Bone marrow (tissue), 2 donors: ENCODE measurements at regions not wholly inside any gene's neighbourhood (a gene's known extent, or its start where the extent isn't known, plus 50 kb on each side); places are given as distances from the start of the nearest gene placed in this dataset.
A peak's percentile ranks its signal among the peaks of the same experiment; 100 is the strongest.

Experiments used
- DNase-seq, 2 donors: peaks; one replicate each; lab custom pipeline; 2025; lab: John Stamatoyannopoulos, UW

DNA sequence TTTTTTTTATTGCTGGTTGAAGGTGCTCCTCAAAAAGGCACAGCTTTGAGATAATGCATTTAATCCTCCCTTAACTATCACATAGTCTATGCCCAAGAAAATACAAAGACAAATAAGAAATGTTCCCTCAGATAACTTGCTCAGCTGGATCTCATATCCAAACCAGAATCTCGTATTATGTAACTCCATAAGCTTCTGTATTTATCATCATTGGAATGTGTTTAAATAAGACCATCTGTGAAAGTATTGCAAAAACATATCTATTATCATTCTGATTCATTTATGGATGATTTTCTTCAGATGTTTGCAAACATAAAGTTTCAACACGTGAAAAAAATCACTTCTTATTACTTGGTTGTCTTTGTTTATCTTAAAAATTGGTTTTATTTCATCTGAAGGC lies 190.9 kb downstream of the IRS2 start:
- DNase-seq = no peak

GRCh38 chr13:109593230-109593629 lies 193.2 kb downstream of the IRS2 start:
- DNase-seq = no peak

- DNase-seq = no peak
These were observed 193.6 kb downstream of the IRS2 start for GRCh38 chr13:109592770-109593169.

GRCh38 chr13:109587689-109588088 lies 198.7 kb downstream of the IRS2 start:
- no peak for DNase-seq

DNA sequence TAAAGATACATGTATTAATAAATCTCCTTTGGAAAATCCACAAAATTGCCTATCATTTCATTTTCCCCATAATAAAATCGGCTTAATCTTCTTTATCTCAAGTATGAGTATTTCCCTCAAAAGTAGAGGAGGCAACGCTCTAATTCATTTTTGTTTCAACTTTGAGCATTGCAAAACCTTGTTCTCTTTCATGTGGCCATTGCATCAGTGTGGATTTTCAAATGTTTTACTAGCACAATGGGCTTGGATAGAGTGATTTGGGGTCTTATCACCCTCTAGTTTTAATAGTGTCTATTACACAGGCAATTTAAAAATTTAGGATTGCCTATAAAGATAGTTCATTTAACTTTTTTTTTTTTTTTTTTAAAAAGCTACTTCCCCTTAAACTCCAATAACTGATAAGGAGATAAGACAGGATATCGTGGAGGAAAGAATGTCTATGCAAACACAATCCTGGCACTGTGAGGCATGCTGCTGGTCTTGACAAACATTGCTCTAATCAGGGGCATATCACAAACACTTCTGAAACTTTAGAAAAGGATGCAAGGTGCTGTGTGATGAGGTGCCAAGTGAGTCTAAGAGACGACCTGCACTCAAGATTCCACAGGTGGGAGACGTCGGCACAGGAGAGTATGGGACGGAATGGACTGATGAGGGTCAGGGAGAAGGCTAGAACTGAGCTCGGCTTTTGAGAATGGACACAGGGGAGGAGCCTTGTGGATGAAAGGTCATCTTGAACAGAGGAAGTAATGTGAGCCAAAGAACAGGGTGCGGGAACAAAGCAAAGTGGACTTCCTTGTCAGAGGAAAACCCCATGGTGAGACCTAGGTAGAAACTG lies 199.7 kb downstream of the IRS2 start:
- DNase-seq = no peak

GRCh38 chr13:109584844-109585361 lies 201.5 kb downstream of the IRS2 start:
- DNase-seq = no peak

DNA sequence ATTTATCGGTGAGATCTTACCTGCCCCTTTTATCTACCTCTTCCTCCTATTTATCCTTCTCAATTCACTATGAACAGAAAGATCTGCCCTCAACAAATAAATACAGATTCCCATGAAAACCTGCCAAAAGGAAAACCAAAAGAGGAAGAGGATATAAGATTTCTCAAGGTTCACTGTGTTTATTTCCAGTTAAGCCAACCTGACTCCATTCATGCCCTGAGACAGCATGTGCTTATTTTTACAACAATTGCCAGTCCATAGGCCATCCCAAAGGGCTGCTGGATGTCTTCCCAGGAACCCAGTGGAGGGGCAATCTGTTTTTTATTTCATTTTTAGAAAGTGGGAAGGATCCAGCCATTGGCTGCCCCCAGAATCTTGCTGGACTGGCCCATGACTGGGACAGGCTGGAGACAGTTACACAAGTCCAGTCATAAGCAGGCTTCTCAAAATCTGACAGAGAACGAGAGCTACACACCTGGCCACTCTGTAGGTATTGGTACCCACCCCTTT lies 209.1 kb downstream of the IRS2 start:
- no peak for DNase-seq

GRCh38 chr13:109576331-109576813 lies 210.0 kb downstream of the IRS2 start:
- no peak for DNase-seq

- no peak for DNase-seq
These were observed 210.6 kb downstream of the IRS2 start for GRCh38 chr13:109575821-109576220.

DNA sequence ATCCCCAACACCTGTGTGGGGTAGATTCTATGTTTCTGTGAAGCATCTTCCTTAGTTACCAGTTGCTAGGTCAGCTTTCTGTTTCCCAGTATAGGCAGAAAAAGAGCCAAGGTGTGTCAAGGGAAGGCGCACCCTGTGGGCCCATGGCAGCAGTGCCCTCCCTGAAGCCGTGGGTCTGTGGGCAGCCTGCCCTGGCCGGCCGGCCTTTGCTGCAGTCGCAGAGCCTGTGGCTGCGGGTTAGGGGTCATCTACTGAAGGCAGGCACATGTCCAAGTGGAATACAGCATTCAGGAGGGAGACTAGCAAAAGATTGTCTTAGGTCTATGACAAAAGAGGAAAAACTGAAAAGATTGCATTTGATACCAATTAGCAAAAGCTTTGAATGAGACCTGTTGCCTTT lies 214.0 kb downstream of the IRS2 start:
- DNase-seq = no peak

DNA sequence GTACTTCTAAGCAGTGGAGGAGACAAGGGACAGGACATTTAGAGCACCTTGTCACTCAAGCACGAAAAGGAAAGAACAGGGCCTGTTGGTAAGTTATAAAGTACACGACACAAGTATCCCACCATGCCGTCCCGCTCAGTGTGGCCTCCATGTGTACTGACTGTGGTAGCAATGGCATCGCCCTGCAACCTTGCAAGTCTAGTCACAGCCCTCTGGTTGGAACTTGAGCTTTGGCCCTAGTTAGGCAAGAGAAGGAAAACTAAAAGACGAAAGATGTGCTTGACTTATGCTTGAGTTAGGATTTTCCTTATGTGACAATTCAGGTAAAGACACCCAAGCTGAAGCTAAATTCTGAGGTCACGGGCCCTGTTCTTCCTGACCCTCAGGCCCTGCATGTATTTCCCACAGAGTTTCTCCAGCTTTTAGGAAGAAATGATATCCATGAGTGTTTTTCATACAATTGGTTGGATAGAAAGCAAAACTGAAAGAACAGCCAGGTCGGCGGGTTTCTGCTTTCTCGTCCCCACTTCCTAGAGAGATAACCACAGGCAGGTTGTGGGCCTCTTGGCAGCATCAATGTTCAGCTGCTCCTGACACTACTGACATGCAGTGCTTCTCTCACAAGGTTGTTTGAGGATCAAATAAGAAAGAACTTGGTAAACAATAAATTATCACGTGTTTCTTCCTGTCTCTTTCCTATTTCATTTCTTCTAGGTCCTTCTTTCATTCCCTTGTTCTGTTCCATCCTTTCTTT lies 216.2 kb downstream of the IRS2 start:
- peak in 1 of 2 donors; percentile 14 for DNase-seq

- no peak for DNase-seq
These were observed 218.0 kb downstream of the IRS2 start for GRCh38 chr13:109568339-109568818.

DNA sequence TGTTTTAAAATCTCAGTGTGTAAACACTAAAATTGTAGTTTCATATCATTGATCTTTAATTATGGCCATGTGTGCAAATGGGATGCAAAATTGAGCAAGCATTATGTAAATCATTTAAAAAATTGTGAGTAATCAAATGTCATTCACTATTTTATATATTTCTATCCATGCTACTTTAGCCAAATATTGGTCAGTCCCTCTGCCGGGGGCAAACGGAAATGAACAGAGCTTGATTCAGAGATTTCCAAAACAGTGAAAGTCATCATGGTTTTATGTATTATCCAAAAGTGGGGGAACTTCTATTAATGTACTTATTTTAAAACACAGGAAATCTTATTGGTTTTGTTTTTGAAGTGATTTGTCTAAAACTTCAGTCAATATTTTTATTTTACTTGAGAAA lies 219.1 kb downstream of the IRS2 start:
- DNase-seq = no peak

GRCh38 chr13:109565877-109566276 lies 220.5 kb downstream of the IRS2 start:
- no peak for DNase-seq

DNA sequence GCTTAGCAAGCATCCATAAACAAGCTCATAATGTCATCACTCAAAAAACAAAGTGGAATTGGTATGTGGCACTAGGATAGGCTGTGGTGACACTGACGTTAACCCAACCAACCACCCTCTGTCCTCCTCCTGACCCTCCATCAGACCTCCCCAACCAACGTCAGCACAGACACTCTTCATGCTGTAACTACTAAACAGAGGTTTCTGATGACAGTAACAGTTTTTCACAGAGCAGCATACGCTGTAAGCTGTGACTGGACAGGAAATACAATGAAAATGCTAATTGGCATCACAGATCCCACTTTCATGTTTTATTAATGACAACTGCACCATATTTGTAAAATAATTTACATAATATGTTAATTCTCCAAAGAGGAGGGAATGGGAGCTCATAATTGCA lies 238.0 kb downstream of the IRS2 start:
- DNase-seq = no peak

GRCh38 chr13:109547942-109548341 lies 238.4 kb downstream of the IRS2 start:
- no peak for DNase-seq

- DNase-seq = no peak
These were observed 240.5 kb downstream of the IRS2 start for GRCh38 chr13:109545931-109546330.

GRCh38 chr13:109541081-109541480 lies 245.3 kb downstream of the IRS2 start:
- DNase-seq = no peak

DNA sequence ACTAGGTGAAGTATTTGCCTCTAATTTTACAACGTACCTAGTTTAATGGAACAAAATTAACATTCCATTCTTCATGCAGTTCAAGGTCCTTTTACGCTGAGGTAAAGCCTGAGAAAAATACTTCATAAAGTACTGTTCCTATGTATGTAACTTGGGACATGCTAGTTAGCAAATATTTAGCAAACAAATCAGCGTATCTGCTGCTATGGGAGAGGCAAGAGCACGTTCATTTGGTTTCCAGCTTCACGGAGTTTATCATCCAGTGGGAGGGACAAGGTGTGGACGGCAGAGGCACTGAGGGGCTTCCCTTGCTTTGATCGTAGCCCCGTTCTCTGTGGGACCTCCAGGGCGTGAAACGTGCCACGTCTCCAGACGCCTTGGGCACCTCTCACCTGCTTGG lies 248.8 kb downstream of the IRS2 start:
- DNase-seq = no peak

DNA sequence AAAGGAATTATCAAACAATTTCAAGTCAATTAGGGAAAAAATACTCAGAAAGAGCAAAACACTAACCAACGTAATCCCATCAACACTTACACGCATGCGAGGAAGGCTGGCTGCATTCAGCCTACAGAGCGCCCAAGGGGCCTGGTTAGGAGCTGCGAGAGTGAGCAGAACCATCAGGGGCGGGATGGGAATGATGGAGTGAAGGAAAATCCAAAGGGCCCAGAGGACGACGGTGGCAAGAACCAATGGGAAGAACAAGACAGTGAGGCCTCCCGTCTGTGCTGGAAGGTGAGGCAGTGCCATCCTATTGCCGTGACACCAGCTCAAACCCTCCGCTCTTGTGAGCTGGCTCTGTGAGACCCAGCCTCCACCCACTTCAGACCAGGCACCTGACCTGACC lies 253.0 kb downstream of the IRS2 start:
- DNase-seq = no peak

- DNase-seq = no peak
These were observed 256.4 kb downstream of the IRS2 start for GRCh38 chr13:109529964-109530363.

DNA sequence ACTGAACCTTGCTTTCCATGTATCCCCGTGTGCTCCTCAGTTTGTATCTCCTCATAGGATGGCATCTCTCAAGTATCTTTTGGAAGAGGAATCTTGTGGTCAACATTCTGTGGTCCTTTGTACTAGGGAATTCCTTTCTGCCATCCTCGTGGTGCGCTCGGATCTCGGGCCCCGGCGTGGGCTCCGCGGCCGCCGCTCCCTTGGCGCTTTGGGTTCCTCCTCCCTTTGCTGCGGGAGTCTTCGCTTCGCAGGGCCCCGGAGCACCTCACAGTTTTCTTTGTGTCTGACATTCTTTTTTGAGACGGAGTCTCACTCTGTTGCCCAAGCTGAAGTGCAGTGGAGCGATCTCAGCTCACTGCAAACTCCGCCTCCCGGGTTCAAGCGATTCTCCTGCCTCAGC lies 264.7 kb downstream of the IRS2 start:
- no peak for DNase-seq

- no peak for DNase-seq
These were observed 268.9 kb downstream of the IRS2 start for GRCh38 chr13:109517517-109517916.
